NCI-H526 treated with DMSO at 0.1 percent for 48 hours (cell line): ENCODE measurements at regions not wholly inside any gene's neighbourhood (a gene's known extent, or its start where the extent isn't known, plus 50 kb on each side); places are given as distances from the start of the nearest gene placed in this dataset.

Experiments
- DNase-seq: peaks from one replicate; lab custom pipeline; 2025; lab: John Stamatoyannopoulos, UW

- DNase-seq: no peak
These were observed 501.4 kb upstream of the DAB1 start for GRCh38 chr1:57925226-57925625.

DNA sequence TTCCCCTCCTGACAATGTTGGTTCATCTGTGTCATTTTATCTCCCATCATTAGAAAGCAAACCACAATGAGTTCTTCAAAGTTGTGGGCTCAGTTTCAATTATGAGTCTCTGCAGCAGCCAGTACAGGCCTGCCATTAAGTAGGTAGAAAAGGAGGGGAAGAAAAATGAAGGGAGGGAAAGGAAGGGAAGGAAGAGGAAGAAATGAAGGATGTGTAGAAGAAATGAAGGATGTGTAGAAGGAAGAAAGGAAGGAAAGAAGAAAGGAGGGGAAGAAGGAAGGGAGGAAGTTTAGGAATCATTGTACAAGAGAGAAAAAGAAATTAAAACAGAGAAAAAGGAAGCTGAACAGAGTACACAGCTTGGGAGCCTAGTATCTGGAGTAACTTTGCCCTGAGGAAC is 498.3 kb upstream of the DAB1 start:
- DNase-seq: no peak

GRCh38 chr1:57916041-57916440 is 492.2 kb upstream of the DAB1 start:
- DNase-seq: no peak

DNA sequence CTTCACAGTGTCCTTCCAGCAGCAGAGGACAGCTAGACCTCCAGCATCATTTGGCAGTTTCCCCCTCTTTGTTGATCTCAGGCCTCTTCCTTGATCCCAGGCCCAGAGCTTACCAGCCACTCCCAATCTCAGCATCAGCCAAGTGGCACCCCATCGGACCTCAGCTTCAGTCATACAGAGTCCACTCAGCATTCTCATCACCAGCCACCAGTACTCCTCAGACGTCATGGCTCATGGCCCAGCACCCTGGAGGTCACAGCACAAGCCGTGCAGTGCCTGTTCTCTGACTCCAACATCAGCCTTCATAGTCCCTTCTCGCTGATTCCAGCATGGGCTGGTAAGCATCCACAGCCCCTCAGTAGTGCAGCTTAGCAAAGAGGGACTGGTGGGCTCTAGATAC is 487.6 kb upstream of the DAB1 start:
- no peak for DNase-seq

DNA sequence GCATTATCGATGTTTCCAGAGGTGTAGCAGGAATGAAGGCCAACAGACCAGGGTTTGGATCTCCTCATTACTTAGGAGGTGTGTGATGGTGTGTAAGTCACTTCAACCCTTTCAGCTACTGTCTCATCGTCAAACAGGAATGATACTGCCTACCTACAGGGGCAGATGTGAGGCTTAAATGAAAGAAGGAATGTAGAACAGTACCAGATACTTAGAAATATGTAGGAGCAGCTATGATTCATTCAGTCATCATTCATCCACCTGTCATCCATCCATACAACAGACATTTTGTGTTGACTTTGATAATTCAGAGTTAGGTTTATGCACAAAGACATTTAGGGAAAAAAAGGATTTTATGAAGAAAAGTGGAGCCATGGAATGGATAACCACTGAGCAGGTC is 486.9 kb upstream of the DAB1 start:
- DNase-seq: no peak

- DNase-seq: no peak
These were observed 486.4 kb upstream of the DAB1 start for GRCh38 chr1:57910305-57910704.

DNA sequence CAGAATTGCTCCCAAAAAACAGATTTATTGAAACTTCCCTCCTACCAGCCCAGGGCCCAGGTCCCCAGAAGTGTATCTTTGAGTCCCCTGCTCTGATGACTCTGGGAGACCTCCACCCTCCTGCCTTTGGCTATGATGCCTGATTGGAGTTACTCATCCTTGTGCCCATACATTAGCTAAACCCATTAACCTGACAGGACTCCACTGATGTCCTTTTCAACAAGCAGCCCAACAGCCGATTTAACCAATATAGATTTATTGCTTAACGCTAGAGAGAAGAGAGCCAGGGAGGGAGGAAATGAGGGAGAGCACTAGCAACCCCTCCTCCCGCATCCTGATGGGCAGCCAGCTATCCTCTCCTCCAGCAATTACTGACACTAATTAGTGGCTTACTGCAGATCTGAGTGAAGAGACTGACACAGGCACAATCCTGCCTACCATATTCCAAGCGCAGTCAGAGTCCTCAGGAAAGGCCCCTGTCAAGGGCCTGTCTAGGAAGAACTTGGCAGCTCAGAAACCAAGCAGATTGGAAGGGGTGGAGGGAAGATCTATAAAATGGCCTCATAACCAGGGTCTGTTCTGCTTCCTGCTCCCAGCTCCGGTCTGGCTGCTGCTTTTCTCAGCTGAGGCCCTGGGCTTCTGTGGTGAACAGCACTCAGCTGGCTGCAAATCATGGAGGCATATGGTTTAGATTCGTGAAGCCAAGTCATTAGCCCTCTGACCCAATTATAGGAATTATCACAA is 484.5 kb upstream of the DAB1 start:
- DNase-seq: no peak

DNA sequence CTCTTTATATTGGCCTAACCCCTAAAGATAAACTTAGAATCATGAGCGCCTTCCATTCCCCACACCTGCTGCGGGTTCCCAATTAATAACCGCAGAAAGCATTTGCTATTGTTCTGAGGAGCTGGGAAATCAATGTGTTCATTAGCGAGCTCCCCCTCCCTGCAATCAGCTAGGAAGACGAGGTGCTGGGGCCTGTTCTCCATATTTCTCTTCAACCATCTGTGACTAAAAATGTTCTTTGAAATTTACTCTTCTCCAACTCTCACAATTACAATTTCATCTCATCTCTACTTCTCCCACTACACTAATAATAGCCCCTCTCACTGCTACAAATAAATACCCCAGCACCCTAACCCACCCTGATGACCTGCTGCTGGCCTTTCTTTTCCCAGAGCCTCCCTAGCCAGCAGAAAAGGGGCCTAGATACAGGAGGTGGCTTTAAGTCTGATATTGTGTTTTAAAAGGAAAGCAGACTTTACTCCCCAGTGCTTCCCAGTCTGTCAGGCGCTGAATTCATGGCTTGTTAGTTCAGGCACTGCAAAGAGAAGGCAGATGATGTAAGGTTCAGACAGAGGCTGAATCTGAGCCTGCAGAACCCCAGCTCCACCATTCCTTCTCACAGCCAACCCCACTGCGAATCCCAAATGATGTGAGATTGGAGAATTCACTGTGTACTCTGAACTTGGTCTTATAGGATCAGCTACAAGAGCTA is 477.5 kb upstream of the DAB1 start:
- no peak for DNase-seq

DNA sequence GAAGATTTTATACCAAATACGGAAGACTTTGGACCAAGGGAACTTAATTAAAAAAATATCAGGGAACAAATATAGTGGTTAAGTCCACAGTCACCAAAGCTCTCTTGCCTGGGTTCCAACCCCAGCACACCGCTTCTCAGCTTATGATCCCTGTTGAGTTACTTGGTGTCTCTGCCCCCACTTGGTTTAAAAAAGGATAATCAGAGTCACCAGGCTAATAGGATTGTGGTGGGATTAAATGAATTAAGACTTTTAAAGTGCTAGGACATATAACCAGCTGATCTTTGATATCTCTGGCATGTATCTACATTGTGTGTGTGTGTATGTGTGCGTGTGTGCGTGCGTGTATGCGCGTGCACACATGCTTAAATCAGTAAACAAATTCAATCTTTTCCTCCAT is 474.7 kb upstream of the DAB1 start:
- no peak for DNase-seq

DNA sequence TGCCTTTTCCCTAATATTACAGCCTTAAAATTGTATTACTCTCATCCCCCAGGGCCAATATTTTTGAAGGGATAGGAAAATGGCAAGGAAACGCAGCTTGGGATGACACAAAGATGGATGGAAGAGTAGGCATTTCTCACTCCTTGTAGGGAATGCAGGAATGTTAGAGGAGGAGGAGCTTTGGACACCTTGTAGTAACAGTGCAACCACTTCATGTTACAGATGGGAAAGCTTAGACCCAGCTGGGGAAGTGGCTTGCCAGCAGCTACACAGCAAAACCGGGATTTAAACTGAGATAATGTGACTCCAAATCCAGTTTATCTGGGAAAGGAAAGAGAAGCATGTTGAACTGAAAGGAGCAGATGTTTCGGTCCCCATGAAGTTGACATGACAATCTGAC is 473.7 kb upstream of the DAB1 start:
- DNase-seq: no peak

GRCh38 chr1:57894315-57894714 is 470.5 kb upstream of the DAB1 start:
- no peak for DNase-seq

DNA sequence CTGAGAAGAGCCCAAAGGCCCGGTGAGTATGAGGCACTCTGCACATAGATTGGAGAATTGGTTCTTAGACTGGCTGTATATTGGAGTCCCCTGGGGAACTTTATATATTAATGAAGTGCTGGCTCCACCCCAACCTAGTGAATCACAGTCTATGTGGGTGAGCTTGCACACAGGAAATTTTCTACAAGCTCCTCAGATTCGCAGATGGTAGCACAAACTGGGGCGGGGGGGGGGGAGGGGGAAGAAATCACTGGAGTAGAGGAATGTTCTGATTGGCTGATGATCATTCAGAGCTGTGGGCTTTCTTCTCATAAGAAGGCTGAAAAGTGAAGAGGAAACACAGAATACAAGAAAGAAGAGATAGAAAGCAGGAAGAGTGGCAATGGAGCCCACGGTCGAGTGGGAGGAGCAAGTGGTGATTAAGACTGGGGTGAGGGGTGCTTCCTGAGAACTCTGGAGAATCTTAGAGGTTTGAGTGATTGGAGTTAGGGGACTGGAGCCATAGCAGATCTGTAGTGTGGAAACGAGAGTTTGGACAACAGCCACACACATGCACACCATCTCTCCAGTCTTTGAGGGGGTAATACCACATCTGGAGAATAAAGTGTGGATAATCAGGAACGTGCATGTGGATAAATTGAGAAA is 465.9 kb upstream of the DAB1 start:
- no peak for DNase-seq

DNA sequence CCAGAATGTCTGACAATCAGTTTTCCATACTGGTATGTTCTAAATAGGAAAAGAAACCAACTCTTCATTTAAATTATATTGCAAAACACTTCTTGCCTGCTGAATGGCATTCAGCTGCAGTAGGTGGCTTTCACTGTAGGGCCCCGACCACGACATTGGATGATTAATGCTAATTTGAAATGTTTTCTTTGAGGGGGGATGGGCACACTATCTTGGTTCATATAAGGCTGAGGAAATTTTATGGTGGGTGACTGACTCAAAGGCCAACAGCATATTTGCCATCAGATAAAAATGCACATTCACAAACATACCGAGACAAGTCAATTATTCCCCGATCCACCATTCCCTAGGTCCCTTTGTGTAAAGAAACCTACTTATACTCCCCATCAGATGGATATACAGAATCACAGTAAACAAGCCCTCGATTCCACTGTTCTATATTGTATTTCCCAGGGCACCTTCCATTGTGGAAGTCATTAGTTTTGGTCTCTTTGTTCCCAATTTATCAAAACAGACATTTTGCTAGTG is 464.2 kb upstream of the DAB1 start:
- no peak for DNase-seq

GRCh38 chr1:57886376-57886775 is 462.5 kb upstream of the DAB1 start:
- DNase-seq: no peak

GRCh38 chr1:57883642-57883995 is 459.8 kb upstream of the DAB1 start:
- no peak for DNase-seq

DNA sequence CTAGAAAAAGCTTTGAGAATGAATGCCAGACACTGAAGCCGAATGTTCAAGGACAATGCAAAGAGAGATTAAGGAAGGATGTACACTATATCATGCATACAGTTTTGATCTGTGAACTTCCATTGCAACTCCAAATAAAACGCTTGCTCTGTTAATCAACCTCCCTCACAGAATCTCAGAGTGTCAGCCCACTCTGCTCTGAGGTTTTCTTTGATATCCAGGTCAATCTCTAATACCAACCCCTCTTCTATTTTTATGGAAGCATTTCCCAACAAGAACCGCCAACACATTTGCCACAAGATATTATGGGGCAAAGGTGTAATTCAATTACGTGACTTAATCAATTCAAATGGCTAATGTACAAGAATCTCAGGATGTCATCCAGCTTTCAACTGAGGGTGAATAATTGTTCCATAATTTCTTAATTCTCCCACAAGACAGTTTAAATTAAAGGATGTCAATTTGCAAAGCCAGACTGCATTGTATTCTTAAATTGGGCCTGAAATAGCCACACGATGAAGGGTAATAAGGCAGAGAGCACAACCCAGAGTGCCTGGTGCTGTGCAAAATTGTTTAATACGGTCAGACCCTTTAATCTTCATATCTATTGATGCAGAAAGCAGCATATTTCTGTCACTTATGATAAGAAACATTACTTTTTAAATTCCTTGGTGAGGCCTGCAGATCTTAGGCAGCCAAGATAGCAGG is 459.2 kb upstream of the DAB1 start:
- DNase-seq: no peak

DNA sequence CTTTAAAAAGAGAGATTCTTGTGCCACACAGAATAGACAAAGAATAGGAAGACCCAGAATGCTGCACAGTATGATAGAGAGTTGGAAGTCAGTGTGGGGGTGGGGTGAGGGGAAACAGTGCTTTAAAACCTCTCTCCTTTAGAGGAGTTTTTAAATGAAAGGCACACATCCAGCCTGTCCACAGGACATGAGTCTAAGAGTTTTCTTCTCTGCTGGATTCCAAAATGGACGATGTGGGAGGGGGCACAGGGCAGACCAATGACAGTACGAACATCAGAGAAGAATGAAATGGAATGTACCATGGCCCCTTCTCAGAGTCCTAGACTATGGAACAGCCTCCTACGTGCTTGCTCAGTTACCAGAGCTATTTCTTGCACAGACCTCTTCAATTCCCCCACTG is 458.2 kb upstream of the DAB1 start:
- DNase-seq: no peak

GRCh38 chr1:57881639-57882038 is 457.8 kb upstream of the DAB1 start:
- DNase-seq: no peak

- DNase-seq: no peak
These were observed 455.8 kb upstream of the DAB1 start for GRCh38 chr1:57879700-57880099.

DNA sequence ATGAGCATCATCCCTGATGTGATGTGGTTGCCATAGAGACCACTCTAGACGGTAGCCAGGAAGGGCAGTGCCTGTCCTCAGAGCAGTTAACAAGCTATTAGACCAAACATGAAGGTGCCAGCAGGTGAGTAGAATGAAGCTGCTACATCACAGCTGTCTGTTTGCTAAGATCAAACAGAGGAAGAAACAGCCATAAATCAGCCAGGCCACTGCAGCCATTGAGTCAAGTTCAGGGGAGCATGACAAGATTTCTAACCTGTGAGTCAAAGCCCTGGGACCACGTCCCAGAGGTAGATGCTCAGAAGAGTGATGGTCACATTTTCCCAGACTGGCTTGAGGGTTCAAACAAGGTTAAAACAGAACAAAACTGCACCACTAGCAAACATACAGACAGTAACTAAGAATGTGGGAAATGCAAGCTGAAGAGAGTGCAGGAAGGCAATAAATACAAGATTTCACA is 450.6 kb upstream of the DAB1 start:
- no peak for DNase-seq

DNA sequence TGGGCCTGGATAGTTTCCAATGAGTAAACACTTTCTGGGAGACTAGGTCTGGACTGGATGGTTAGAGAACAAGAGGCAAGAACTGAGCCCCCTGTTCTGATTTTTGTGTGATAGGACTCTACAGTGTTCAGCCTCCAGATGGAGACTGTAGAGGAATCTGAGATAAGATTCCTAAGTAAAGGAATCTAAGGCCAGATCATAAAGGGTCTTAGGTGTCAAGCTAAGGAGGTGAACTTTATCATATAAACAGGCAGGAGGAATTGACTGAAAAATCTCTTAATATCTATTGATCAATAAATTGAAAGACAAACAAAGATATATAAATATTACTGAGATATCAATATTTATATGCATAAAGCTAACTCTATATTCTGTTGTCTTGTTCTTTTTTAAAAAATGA is 449.1 kb upstream of the DAB1 start:
- DNase-seq: no peak

DNA sequence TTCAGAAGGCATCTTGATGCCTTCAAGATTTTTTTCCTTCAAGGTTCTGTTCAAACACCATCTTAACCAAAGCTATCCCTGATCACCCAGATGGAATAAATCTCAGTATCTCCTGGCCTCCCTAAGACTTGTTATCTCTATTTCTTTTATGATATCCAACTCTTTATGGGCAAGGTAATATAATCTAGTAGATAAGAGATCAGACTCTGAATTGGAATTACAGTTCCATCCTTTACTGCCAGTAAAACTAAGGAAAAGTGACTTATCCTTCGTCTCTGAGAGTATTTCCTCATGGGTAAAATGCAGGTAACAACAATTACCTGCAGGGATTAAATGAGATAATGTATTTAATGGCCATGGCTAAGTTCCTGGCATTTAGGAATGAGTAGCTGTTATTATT is 445.0 kb upstream of the DAB1 start:
- DNase-seq: no peak

DNA sequence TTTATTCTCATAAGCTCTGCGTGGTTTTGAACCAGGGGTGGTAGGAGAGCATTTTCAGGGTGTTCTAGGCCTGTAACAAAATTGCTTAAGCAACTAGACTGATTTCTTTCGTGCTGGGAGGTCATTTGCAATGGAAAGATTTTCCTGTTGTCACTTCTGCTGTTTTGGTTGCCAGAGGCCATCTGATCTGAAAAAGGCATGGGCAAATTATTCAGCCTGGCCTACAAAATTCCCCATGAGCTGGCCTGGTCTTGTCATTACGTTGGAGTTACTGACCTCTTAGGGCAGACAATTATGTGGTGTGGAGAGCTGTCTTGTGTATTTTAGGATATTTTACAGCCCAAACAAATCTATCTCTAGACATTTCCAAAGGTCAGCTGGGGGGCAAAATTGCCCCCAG is 444.4 kb upstream of the DAB1 start:
- no peak for DNase-seq
